ENCODE measurements at regions not wholly inside any gene's neighbourhood (a gene's known extent, or its start where the extent isn't known, plus 50 kb on each side); places are given as distances from the start of the nearest gene placed in this dataset.

- H3K4me3 ChIP-seq (ENCODE audit: low read depth, low read length) = no peak overlapping the region
- TF ChIP-seq, protein P1, sequence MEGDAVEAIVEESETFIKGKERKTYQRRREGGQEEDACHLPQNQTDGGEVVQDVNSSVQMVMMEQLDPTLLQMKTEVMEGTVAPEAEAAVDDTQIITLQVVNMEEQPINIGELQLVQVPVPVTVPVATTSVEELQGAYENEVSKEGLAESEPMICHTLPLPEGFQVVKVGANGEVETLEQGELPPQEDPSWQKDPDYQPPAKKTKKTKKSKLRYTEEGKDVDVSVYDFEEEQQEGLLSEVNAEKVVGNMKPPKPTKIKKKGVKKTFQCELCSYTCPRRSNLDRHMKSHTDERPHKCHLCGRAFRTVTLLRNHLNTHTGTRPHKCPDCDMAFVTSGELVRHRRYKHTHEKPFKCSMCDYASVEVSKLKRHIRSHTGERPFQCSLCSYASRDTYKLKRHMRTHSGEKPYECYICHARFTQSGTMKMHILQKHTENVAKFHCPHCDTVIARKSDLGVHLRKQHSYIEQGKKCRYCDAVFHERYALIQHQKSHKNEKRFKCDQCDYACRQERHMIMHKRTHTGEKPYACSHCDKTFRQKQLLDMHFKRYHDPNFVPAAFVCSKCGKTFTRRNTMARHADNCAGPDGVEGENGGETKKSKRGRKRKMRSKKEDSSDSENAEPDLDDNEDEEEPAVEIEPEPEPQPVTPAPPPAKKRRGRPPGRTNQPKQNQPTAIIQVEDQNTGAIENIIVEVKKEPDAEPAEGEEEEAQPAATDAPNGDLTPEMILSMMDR (IDR thresholded peaks at IDR 0.05; ENCODE audit: borderline replicate concordance, insufficient read depth, low read depth, low read length) = no peak
These were observed 235.8 kb upstream of the TMCO5A start for GRCh38 chr15:37698679-37699078.

- no peak overlapping the region for H3K4me3 ChIP-seq (ENCODE audit: low read depth, low read length)
- TF ChIP-seq, protein P1 (IDR thresholded peaks at IDR 0.05; ENCODE audit: borderline replicate concordance, insufficient read depth, low read depth, low read length) = no peak
These were observed 233.2 kb upstream of the TMCO5A start for GRCh38 chr15:37701230-37701629.

GRCh38 chr15:37709669-37710068 lies 224.8 kb upstream of the TMCO5A start:
- TF ChIP-seq, protein P1 (IDR thresholded peaks at IDR 0.05; ENCODE audit: borderline replicate concordance, insufficient read depth, low read depth, low read length) = no peak
- H3K4me3 ChIP-seq (ENCODE audit: low read depth, low read length) = no peak overlapping the region

- TF ChIP-seq, protein P1 (IDR thresholded peaks at IDR 0.05; ENCODE audit: borderline replicate concordance, insufficient read depth, low read depth, low read length) = no peak
- H3K4me3 ChIP-seq (ENCODE audit: low read depth, low read length) = no peak overlapping the region
These were observed 219.3 kb upstream of the TMCO5A start for GRCh38 chr15:37715101-37715500.

- TF ChIP-seq, protein P1 (IDR thresholded peaks at IDR 0.05; ENCODE audit: borderline replicate concordance, insufficient read depth, low read depth, low read length) = no peak
- no peak overlapping the region for H3K4me3 ChIP-seq (ENCODE audit: low read depth, low read length)
These were observed 214.2 kb upstream of the TMCO5A start for GRCh38 chr15:37720267-37720666.

DNA sequence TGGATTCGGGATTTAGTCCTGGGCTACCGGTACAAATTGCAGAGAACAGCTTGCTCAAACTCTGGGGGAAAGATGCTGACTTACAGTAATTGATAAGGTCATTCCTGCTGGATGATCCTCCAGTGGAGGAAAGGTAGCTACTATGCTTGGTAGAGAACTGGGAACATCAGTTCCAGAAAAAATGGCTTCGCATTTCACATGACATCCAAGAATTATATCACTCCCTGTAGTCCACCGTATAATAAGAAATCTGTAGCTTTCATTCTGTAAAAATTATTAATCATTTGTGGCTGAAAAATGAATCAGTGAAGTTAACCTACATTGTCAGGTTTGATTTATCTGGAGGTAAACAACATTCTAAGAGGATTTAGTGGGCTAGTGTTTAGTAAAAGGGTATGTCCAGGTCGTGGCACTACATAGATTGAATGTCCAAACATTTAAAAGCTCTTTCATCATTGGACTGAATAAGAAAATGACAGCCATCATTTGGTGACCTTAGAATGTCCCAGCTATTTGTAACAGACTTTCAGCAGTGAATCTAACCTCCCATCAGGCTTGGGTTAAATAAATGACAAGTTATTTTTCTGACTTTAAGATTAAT lies 203.2 kb upstream of the TMCO5A start:
- no peak overlapping the region for H3K4me3 ChIP-seq (ENCODE audit: low read depth, low read length)
- TF ChIP-seq, protein P1 (IDR thresholded peaks at IDR 0.05; ENCODE audit: borderline replicate concordance, insufficient read depth, low read depth, low read length) = no peak

DNA sequence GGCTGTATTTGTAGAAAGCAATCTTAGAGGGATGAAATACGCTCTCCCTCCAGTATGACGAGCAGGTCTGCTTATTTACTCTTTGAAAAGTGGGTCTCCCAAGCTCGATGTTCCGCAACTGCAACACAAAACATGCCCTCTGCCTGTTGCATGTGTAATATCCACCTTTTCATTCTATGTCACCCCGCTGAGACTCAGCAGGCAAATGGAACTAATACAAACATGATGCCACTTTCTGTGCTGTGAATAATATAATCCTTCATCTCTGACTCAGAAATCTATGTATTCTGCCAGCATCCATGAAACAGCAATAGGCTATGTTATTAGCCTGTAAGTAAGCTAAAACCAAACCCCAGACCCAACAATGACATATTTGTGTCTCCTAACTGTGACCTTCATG lies 200.8 kb upstream of the TMCO5A start:
- TF ChIP-seq, protein P1 (IDR thresholded peaks at IDR 0.05; ENCODE audit: borderline replicate concordance, insufficient read depth, low read depth, low read length) = no peak
- no peak overlapping the region for H3K4me3 ChIP-seq (ENCODE audit: low read depth, low read length)

Data from GM12875 (cell line).